Kidney (tissue), 13 donors: ENCODE measurements at regions not wholly inside any gene's neighbourhood (a gene's known extent, or its start where the extent isn't known, plus 50 kb on each side); places are given as distances from the start of the nearest gene placed in this dataset.

ENCODE experiments used
- DNase-seq, 5 donors: peaks; one replicate each; pipeline ENCODE4 v3.0.0-alpha.2; 2013 to 2020
- FAIRE-seq: peaks from 2 replicates; lab custom pipeline; 2012; peaks lifted over from hg19 to GRCh38; lab: Jason Lieb, UNC
- H3K27ac ChIP-seq, 2 donors: one replicate each; pipeline ENCODE4 v1.7.0; 2013; ENCODE audit warnings: low read depth in 2 of 2, low read length in 2 of 2, inconsistent platforms in 1 of 2
- H3K27me3 ChIP-seq: one replicate; pipeline ENCODE4 v1.7.1; 2013; ENCODE audit warnings: low read length, inconsistent platforms; ENCODE audit not compliant: control insufficient read depth, insufficient read depth
- H3K36me3 ChIP-seq, 3 donors: one replicate each; pipeline versions ENCODE4 v1.7.0 to v1.7.1; 2013; ENCODE audit warnings: low read length in 3 of 3, control low read depth in 1 of 3, inconsistent platforms in 1 of 3; ENCODE audit not compliant: insufficient read depth in 3 of 3, control insufficient read depth in 2 of 3
- H3K4me1 ChIP-seq, 3 donors: one replicate each; pipeline versions ENCODE4 v1.7.0 to v1.7.1; 2013; ENCODE audit warnings: low read length in 3 of 3, inconsistent platforms in 1 of 3, low read depth in 1 of 3; ENCODE audit not compliant: control insufficient read depth in 2 of 3, insufficient read depth in 2 of 3
- H3K4me3 ChIP-seq, 3 donors: one replicate each; pipeline versions ENCODE4 v1.7.0 to v1.8.1; 2013; ENCODE audit warnings: low read length in 3 of 3, control low read depth in 1 of 3, inconsistent platforms in 1 of 3
- H3K9ac ChIP-seq, 3 donors: one replicate each; pipeline versions ENCODE4 v1.7.0 to v1.7.1; 2013; ENCODE audit warnings: low read length in 3 of 3, control low read depth in 1 of 3, inconsistent platforms in 1 of 3
- H3K9me3 ChIP-seq, 3 donors: one replicate each; pipeline versions ENCODE4 v1.7.0 to v1.7.1; 2013; ENCODE audit warnings: low read length in 3 of 3, control low read depth in 1 of 3, inconsistent platforms in 1 of 3; ENCODE audit not compliant: control insufficient read depth in 2 of 3, insufficient read depth in 1 of 3
- intact Hi-C: fragments of 100-400 bp; cut with DNase I; formaldehyde crosslinking; loops from one replicate; pipeline ENCODE4 v1.11.1; 2022
- TF ChIP-seq, protein P1 (sequence below): IDR thresholded peaks from 3 replicates; pipeline ENCODE4 v1.5.1; 2012; ENCODE audit warnings: mild to moderate bottlenecking, moderate library complexity, borderline replicate concordance; ENCODE audit not compliant: insufficient read depth; ENCODE audit errors: extremely low read depth
- donor health status: control.
- donor health status: control.
- donor health status: control.
- donor health status: control.
- donor health status: control.
- donor health status: DM: yes; HTN: yes; CAD: no.
- donor health status: Normal renal cell carcinoma (clear cell type).

DNA sequence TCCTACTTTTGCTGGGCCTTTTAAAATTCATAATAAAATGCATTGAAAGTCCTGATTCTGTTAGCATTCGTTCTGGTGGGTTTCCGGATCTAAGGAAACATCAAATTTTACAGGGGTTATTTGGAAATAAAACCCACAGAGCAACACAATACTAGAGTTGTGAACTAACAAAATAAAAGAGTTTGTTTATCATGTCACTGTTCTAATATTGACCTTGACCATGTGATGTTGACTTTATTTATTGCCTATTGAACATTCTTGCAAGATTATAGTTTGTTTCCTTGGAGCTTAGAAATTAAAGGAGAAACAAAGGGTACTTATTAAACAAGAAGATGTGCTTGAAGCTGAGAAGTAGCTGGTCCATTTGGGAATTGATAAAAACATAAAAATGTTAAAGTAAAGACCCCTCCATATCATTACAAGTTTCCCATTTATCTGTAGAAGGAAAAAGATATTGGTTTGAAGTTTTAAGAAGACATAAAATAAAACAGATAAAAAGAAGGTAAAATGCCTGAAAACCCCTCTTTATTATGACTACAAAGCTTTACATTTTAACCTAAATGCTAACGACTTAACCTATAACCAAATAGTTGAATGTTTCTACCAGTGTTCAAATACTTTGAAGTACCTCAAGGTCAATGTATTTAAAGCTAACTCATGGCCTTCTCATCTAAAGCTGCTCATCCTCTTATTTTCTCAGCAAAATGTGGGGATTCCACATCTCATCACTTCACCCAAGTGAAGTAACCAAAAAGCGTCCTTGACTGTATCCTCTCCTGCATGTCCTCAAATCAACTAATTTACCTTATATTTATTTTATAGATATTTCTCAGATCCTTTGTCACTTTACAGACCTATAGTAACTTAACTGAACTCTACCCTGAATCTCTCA lies 179.6 kb downstream of the GASK1B start:
- DNase-seq = no peak
- intact Hi-C loops = loop anchor here (10.0 kb wide), 1 partner anchor 182 kb away; the partner anchor contains the start of gene GASK1B
- Histone ChIP-seq H3K9ac (no peak overlapping the region), H3K27me3 (no peaks in the 10 kb centered on the region), H3K4me1 (no peaks in the 10 kb centered on the region), H3K36me3 (no peaks in the 10 kb centered on the region), H3K27ac (no peak overlapping the region), H3K9me3 (no peaks in the 10 kb centered on the region), H3K4me3 (no peak overlapping the region)
- TF ChIP-seq, protein P1, sequence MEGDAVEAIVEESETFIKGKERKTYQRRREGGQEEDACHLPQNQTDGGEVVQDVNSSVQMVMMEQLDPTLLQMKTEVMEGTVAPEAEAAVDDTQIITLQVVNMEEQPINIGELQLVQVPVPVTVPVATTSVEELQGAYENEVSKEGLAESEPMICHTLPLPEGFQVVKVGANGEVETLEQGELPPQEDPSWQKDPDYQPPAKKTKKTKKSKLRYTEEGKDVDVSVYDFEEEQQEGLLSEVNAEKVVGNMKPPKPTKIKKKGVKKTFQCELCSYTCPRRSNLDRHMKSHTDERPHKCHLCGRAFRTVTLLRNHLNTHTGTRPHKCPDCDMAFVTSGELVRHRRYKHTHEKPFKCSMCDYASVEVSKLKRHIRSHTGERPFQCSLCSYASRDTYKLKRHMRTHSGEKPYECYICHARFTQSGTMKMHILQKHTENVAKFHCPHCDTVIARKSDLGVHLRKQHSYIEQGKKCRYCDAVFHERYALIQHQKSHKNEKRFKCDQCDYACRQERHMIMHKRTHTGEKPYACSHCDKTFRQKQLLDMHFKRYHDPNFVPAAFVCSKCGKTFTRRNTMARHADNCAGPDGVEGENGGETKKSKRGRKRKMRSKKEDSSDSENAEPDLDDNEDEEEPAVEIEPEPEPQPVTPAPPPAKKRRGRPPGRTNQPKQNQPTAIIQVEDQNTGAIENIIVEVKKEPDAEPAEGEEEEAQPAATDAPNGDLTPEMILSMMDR = no peak
- FAIRE-seq = no peak

DNA sequence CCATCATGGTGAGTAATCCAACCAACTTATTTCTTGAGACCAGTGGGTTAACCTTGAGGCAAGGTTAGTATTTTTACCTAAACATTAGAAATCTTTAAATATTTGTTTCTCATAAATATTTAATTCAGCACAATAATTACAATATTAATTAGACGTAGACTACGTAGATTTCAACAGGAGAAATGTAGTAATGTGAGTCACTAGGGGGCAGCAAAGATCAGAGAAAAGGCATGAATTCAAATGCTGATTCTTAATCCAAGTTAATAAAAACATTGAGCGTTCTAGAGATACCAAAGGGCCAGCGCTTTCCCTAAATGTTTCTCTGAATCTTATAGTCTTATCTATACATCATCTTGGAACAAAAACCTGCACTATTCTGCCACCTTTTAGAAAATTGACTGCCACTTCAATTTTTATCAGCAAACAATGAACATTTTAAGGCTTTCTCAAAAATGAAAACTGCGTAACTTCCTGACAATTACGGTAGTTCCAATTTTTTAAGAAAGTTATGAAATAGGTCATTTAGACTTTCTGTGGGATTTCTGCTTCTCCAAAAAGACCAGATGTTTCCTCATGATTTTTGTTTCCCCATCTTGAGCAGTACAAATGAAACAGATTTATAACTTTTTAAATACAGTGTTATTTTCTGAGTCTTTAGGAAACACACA lies 180.7 kb downstream of the GASK1B start:
- intact Hi-C loops = loop anchor here (10.0 kb wide), 1 partner anchor 183 kb away; the partner anchor contains the start of gene GASK1B
- peak; percentile 97 for FAIRE-seq
- Histone ChIP-seq H3K27ac (peak overlapping the region; percentile 43 to 51), H3K27me3 (no peaks in the 10 kb centered on the region), H3K4me3 (peak overlapping the region; percentile 31 to 55 (median 40)), H3K36me3 (no peaks in the 10 kb centered on the region), H3K9ac (no peak overlapping the region), H3K9me3 (no peaks in the 10 kb centered on the region), H3K4me1 (no peaks in the 10 kb centered on the region)
- TF ChIP-seq, protein P1 = peak; percentile 71
- DNase-seq = peak in 2 of 5 donors; percentile 67 to 83

DNA sequence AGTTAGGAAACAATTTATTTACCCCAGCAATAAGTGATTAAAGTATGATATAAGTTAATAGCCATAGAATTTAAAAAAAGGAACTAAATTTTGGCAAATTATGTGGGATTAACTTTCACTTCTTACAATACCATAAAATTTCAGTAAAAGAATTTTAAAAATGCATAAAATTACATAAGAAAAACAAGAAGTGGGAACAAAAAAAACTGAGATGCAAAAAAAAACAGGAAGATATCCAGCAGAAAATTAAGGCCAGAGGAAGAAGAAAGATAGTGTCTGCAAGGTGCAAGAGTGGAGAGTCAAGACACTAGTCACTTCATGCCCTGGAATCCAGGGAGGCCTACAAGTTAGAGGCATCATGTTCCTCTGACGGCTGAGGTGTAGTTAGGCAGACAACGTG lies 184.2 kb downstream of the GASK1B start:
- no peaks in the 10 kb centered on the region for H3K27me3 ChIP-seq
- H3K9me3 ChIP-seq = no peaks in the 10 kb centered on the region
- intact Hi-C loops = no loop called here
- H3K27ac ChIP-seq = no peak overlapping the region
- TF ChIP-seq, protein P1 = no peak
- DNase-seq (no peak), FAIRE-seq (no peak)
- H3K4me1 ChIP-seq = no peaks in the 10 kb centered on the region
- no peak overlapping the region for H3K4me3 ChIP-seq
- H3K36me3 ChIP-seq = no peaks in the 10 kb centered on the region
- H3K9ac ChIP-seq = no peak overlapping the region
